Body of pancreas (tissue), 4 donors: ENCODE measurements at regions not wholly inside any gene's neighbourhood (a gene's known extent, or its start where the extent isn't known, plus 50 kb on each side); places are given as distances from the start of the nearest gene placed in this dataset.

Experiments
- ATAC-seq: fragments of 150-250 bp; one replicate; pipeline ENCODE4 v1.9.1; 2016
- DNase-seq, 4 donors: peaks; one replicate each; pipeline ENCODE4 v3.0.0-alpha.2; 2019
- H3K27ac ChIP-seq, 4 donors: fragments of 200-600 bp; sonication (generic); 1 replicate in 3 of 4; 2 replicates in 1 of 4; pipeline versions ENCODE4 v1.5.1 to v1.6.1; 2016 to 2019; ENCODE audit warnings: mild to moderate bottlenecking in 1 of 4, mixed read lengths in 1 of 4, moderate library complexity in 1 of 4
- H3K27me3 ChIP-seq, 2 donors: fragments of 200-600 bp; sonication (generic); one replicate each; pipeline ENCODE4 v1.6.0; 2016; ENCODE audit warnings: mild to moderate bottlenecking in 1 of 2
- H3K36me3 ChIP-seq, 2 donors: fragments of 200-600 bp; sonication (generic); replicated peaks in 1 of 2; 2 replicates each; pipeline ENCODE4 v1.5.1; 2016; ENCODE audit warnings: low read depth in 2 of 2; ENCODE audit not compliant: insufficient read depth in 1 of 2
- H3K4me1 ChIP-seq: fragments of 200-600 bp; sonication (generic); one replicate; pipeline ENCODE4 v1.6.0; 2016
- H3K4me3 ChIP-seq, 2 donors: fragments of 200-600 bp; sonication (generic); 1 replicate in 1 of 2; 2 replicates in 1 of 2; pipeline ENCODE4 v1.5.1; 2016 to 2019
- H3K9me3 ChIP-seq, 3 donors: fragments of 200-600 bp; sonication (generic); 1 replicate in 2 of 3; 2 replicates in 1 of 3; pipeline ENCODE4 v1.5.1; 2016
- CTCF ChIP-seq, 7 experiments: fragments of 450-650 bp in 4 of 7; fragments of 200-600 bp in 3 of 7; sonication (generic) in 3 of 7; IDR thresholded peaks; one replicate each; pipeline ENCODE4 v1.5.1; 2016 to 2019; ENCODE audit warnings: antibody characterized with exemption in 7 of 7
- POLR2A ChIP-seq, 3 donors: fragments of 450-650 bp; IDR thresholded peaks; one replicate each; pipeline ENCODE4 v1.6.1; 2016; ENCODE audit warnings: antibody characterized with exemption in 3 of 3, mild to moderate bottlenecking in 2 of 3
- WGBS, 2 donors: methylation state at CpG; one replicate each; pipeline ENCODE4 v1.1.5; 2017; 5-methylcytosine and 5-hydroxymethylcytosine counted together
- intact Hi-C: fragments of 100-400 bp; cut with DNase I; formaldehyde crosslinking; loops from one replicate; pipeline ENCODE4 v1.15.1; 2023

- DNase-seq (no peak), ATAC-seq (no peak)
- Histone ChIP-seq H3K27ac (no peak overlapping the region), H3K9me3 (no peaks in the 10 kb centered on the region), H3K4me3 (no peak overlapping the region), H3K36me3 (no peaks in the 10 kb centered on the region), H3K27me3 (no peaks in the 10 kb centered on the region), H3K4me1 (no peaks in the 10 kb centered on the region)
- intact Hi-C loops: no loop called here
- TF ChIP-seq POLR2A (IDR thresholded peaks at IDR 0.05) (no peak), CTCF (IDR thresholded peaks at IDR 0.05) (no peak)
Measured at GRCh38 chr3:157820157-157820517, 286.1 kb downstream of the SHOX2 start.

- Histone ChIP-seq H3K36me3 (no peaks in the 10 kb centered on the region), H3K27ac (no peak overlapping the region), H3K4me3 (no peak overlapping the region), H3K4me1 (no peaks in the 10 kb centered on the region), H3K27me3 (no peaks in the 10 kb centered on the region), H3K9me3 (no peaks in the 10 kb centered on the region)
- ATAC-seq: no peak
- intact Hi-C loops: no loop called here
- no peak for TF ChIP-seq POLR2A (IDR thresholded peaks at IDR 0.05)
- no peak for TF ChIP-seq CTCF (IDR thresholded peaks at IDR 0.05)
- WGBS, 2 donors: 39 to 47% methylated on average over 8 of the region's 8 CpGs
- DNase-seq: no peak
Measured at GRCh38 chr3:157819270-157820156, 286.7 kb downstream of the SHOX2 start.

GRCh38 chr3:157816896-157817295, 289.3 kb downstream of the SHOX2 start:
- intact Hi-C loops: no loop called here
- WGBS, 2 donors: 21 to 38% methylated on average over 1 of the region's 1 CpG

GRCh38 chr3:157816296-157816695, 289.9 kb downstream of the SHOX2 start:
- H3K4me1 ChIP-seq: no peaks in the 10 kb centered on the region
- DNase-seq (no peak), ATAC-seq (no peak)
- TF ChIP-seq CTCF (IDR thresholded peaks at IDR 0.05) (no peak), POLR2A (IDR thresholded peaks at IDR 0.05) (no peak)
- no peaks in the 10 kb centered on the region for H3K36me3 ChIP-seq
- no peak overlapping the region for H3K27ac ChIP-seq
- no peak overlapping the region for H3K4me3 ChIP-seq
- H3K27me3 ChIP-seq: no peaks in the 10 kb centered on the region
- intact Hi-C loops: no loop called here
- no peaks in the 10 kb centered on the region for H3K9me3 ChIP-seq

More at GRCh38 chr3:157816896-157817295, 289.3 kb downstream of the SHOX2 start:
- Histone ChIP-seq H3K27ac (no peak overlapping the region), H3K36me3 (no peaks in the 10 kb centered on the region), H3K4me1 (no peaks in the 10 kb centered on the region), H3K4me3 (no peak overlapping the region), H3K27me3 (no peaks in the 10 kb centered on the region), H3K9me3 (no peaks in the 10 kb centered on the region)
- no peak for DNase-seq
- no peak for ATAC-seq
- no peak for TF ChIP-seq POLR2A (IDR thresholded peaks at IDR 0.05)
- no peak for TF ChIP-seq CTCF (IDR thresholded peaks at IDR 0.05)

GRCh38 chr3:157815739-157816138, 290.5 kb downstream of the SHOX2 start:
- H3K4me3 ChIP-seq: no peak overlapping the region
- H3K27ac ChIP-seq: no peak overlapping the region
- no peaks in the 10 kb centered on the region for H3K27me3 ChIP-seq
- no peaks in the 10 kb centered on the region for H3K36me3 ChIP-seq
- no peak for DNase-seq
- 65 to 71% methylated on average over 3 of the region's 3 CpGs for WGBS, 2 donors
- H3K9me3 ChIP-seq: no peaks in the 10 kb centered on the region
- no peak for ATAC-seq
- no peak for TF ChIP-seq CTCF (IDR thresholded peaks at IDR 0.05)
- no peaks in the 10 kb centered on the region for H3K4me1 ChIP-seq
- intact Hi-C loops: no loop called here
